Glomerular endothelial cell (primary cell): ENCODE measurements at regions not wholly inside any gene's neighbourhood (a gene's known extent, or its start where the extent isn't known, plus 50 kb on each side); places are given as distances from the start of the nearest gene placed in this dataset.
A peak's percentile ranks its signal among the peaks of the same experiment; 100 is the strongest.

Experiments
- DNase-seq: peaks from one replicate; pipeline ENCODE4 v3.0.0-alpha.2; 2011; ENCODE audit warnings: low read depth, low spot score; ENCODE audit errors: extremely low read depth

DNA sequence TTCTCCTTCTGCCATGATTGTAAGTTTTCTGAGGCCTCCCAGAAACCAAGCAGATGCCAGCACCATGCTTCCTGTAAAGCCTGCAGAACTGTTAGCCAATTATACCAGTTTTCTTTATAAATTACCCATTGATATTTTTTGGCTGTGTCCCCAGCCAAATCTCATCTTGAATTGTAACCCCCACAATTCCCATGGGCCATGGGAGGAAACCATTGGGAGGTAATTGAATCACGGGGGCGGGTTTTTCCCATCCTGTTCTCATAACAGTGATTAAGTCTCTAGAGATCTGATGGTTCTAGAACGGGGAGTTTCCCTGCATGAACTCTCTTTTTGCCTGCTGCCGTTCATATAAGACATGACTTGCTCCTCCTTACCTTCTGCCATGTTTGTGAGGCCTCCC is 788.5 kb downstream of the C6orf118 start:
- DNase-seq, result no peak

DNA sequence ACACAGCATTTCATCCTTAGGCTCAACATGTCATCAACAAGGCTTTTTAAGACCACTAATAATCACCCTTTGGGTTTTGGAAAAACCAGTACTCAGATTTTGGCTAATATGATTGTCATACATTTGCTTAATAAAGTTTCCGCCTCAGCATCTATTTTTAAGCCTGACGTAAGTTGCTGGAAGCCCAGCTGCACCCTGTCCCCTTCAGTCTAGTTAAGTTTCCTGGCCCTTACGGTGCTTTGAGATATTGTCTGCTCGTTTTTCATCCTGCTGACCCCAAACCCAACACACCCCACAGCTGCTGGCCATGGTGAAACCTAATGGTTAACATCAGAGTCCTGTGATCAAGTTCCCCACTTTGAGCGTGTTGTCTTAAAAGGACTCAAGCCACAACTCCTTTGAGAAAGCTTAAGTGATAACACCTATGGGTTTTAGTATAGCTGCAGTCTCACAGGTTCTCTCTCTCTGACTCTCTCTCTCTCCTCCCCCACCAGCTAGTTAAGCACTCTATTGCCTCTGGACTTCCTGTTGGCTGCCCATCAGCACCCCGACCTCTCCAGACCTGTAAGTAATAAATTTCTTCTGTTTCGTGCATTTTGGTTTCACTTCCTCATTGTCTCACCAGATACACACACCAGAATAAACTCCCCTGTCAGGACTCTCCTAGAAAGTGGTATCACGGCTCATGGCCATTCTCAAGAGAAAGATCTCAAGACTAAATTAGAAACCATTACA is 802.0 kb downstream of the C6orf118 start:
- no peak for DNase-seq

DNA sequence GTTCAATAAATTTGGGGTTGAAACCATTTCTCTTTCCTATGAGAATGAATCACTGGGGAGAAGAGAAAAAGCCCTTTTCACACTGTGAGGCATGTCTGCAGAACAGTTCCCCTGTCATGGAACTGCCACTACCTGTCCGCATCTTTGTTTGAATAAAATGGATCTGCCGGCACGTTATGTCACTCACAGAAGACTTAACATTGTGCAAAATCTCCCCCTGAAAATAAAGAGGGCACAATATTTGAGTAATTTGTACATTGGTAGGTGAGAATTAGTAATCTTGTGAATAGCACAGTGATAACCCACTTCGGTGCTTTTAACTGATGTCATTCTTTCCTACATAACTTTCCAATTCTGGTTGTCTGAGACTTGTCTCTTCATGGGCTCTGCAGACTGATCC is 804.0 kb downstream of the C6orf118 start:
- no peak for DNase-seq

DNA sequence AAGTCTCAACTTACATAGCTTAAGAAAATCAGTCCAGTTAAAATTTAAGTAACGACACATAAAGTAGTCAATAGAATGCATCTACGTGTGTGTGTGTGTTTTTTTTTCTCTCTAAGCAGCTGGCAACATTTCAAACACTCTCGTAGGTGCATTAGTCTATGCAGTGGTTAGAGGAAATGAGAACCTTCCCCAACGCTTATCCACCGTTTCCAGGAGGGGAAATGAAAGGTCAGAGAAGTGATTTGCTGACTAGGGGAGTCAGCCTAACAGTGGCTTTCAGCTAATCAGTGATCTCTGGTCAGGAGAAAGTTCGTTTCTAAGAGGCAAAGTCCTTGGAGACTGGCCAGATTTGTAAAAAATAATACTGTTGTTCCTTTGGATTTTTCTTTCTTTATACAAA is 806.6 kb downstream of the C6orf118 start:
- peak; percentile 70 for DNase-seq

DNA sequence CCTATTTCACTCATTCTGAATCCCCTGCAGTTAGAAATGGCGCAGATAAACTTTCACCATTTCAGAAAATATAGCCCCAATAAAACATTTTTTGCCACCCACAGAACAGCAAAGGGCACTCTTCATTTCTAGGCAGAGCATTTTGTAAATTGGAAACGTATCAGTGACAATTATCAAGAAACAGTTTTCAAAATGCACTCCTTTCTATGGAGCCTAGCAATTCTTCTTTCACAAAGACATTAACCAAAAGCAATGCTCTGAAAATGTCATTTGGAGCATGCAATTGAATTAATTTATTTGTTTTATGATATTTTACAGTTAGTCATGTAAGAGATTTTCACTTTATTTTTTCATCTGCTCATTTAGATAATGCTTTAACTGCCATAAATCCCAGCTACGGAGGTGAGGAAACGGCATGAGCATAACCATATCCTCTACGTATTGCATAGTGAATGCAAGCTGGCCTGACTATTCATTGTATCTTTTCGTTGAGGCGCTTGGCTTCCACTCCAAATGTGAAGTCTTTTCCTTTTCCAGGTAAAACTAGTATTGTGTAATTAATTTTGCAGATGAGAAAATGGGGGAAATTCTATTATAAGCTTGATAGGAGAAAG is 813.4 kb downstream of the C6orf118 start:
- no peak for DNase-seq

DNA sequence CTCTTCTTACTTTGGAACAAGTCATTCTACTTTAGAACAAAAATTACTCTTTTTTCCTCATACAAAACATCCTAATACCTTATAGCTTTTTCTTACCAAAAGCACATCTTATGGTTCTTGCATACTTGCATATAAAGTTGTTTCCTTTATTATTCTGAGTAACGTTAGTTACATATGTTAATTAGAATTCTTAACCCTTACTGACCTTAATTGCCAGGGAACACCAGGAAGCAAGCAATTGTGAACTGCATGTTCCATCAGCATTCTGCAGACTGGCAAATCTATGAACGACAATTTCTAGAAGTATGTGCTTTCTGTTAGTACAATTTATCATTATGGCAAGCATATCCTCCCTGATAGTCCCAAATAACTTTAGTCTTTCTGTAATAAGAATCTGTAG is 831.0 kb downstream of the C6orf118 start:
- DNase-seq, result no peak

DNA sequence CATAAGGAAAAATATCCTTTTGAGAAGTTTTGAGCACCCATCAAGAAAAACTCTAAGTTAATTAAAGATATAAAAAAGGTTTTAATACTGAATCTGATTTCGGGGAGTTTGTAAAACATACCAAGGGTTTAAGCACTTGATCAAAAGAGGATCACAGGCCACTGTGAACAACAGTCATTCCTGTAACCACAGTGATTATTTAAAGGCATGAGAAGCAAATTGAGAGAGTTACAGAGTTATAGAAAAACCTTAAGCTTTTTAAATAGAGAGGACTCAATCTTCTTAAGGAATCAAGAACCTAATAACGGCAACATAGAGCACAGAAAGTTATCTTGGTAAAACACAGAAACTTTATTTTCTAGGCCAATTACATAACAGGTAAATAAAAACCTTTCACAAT is 831.6 kb downstream of the C6orf118 start:
- no peak for DNase-seq

DNA sequence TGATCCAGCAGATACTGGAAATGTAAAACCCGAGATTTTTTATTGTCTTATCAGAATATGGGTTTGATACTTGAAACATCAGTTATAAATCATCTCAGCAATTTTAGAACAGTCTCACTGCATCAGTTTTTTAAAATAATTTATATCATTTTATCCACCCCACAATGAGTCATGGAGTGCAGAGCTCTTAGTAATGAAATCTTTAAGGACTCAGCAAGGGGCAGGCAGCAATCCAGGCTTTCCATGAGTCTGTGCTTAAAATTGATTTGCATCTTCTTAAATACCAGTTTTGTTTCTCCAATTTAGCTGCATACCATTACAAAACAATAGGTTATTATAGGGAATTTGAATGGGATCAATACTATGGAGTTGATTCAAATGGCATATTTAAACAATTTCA is 832.3 kb downstream of the C6orf118 start:
- DNase-seq, result no peak

DNA sequence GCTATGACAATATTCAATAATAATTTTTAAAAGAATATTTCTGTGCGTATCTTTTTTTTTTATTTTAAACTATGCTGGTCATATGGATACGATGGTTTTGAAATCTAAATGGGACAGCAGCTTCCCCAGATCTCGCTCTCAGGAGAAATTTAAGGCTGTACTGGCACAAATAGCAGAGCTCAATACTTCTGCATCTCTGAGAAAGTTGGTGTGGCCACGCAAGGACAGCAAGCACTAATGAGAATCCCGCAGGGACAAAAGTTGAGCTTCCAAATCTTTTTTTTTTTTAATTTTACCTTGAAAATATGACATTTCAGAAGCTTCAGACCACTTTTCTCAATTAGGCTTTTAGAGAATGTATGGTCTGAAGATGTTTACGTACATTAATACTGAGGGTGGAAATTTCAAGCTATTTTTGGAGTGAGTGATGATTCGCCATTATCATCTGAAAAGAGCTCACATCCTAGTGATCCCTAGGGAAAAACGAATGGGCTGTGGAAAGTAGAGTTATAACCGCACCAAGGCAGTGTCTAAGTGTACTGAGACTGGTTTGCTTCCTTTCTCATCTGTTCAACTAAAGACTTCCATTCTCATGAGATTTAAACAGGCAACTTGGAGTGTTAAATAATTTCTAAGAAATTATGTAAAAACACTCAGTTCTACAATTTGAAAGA is 840.0 kb downstream of the C6orf118 start:
- DNase-seq, result no peak

DNA sequence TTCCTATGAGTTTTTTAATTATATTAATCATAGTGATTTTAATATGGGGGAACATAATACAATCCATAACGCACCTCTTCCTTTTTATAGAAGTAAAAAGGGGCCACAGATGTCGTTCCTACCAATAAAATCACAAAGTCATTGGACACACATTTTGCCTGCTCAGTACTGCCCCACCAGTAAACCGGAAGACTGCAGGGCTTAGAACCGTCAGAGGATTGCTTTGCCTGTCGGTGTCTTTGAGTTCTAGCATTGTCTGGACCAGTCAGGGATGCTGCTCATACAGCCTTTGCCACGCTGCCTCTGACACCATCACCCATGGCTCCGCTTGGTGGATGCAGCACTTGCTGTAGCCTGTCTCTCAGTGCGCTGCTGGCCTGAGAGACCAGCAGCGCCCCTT is 853.6 kb downstream of the C6orf118 start:
- DNase-seq, result no peak

DNA sequence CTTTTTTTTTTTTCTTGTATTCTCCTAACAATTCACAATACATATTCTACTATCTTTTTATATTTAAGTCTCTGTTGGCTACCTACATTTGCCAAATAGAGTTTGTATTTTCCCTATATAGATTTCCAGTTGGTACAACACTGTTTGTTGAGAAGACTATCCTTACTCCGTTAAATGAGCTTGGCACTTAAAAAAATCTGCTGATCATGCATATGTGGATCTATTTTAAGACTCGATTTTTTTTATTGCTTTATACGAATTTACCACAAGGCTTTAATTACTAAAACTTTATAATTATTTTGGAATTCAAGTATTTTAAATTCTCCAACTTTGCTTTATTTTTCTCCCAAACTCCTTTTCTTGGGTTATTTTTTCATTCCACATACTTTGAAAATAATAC is 855.6 kb downstream of the C6orf118 start:
- DNase-seq, result no peak

DNA sequence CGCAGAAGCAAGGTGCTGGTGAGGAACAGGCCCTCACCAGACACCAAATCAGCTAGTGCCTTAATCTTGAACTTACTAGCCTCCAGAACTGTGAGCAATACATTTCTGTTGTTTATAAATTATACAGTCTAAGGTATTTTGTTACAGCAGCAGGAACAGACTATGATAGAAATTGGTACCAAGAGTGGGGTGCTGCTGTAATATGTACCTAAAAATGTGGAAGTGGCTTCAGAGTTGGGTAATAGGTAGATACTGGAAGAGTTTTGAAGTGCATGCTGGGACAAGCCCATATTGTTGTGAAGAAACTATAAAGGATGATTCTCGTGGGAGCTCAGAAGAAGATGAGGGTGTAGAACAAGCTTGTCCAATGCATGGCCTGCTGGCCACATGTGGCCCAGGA is 866.8 kb downstream of the C6orf118 start:
- DNase-seq, result no peak

DNA sequence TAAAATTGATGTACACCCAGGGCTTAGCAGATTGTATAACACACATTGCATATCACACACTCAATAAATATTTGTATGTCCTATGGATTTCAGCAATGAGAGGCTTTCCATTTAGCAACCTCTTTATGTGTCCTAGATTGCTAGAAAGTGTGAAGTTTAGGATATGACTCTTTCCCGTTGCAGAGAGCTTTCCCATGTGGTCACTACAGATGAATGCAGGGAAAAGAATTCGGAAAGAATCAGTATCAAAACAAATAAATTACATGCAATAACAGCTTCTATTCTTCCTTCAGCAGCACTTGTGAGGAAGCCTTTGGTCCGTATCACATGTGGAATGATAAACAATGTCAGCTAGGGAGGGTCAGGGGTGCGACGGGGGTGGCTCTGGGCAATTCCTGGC is 870.1 kb downstream of the C6orf118 start:
- DNase-seq, result no peak

DNA sequence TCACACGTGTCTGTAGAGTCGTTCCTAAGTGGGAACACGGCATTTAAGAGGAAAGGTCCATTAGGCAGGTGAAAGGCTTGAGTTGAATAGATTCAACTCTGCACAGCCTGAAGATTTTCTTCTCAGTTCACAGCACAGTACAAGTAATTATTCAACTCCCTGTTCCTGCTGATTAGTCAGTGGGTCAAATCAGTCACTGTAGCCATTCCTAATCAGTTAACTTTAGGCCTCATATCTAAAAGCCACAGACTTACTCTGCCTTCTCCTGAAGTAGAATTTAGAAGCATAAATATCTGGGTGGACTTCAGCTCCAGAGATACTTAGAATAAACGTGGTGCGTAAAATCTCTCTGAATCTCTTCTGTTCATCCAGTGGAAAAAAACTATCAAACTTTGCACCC is 872.4 kb downstream of the C6orf118 start:
- DNase-seq, result no peak

DNA sequence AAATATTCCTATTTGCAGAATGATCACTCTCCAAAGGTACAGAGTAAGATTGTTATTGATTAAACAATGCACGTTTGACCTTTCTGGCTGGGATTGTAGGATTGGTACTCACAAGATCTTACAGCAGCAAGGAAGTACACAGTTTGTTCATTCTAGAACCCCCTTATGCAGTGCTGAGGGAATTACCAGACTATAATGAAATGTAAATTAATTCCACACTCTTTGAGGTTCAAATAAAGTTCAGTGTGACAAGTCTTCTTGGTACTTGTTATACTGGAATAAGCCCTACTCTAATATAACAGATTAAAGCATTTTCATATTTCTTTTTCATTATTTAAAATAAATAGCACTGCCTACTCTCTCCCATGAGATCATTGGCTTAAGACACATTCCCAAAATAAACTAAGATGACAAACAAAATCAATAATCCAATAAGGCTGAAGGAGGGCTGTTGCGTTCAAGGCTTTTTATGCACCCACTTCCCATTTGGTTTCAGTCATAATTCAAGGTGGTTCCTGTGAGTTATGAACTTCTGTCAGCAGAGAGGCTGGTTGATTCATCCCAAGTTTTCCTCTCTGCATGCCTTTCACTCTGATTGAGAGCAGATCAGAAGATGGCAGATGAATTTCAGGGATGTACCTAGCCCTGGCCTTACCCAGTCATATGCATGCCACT is 881.5 kb downstream of the C6orf118 start:
- DNase-seq, result no peak

DNA sequence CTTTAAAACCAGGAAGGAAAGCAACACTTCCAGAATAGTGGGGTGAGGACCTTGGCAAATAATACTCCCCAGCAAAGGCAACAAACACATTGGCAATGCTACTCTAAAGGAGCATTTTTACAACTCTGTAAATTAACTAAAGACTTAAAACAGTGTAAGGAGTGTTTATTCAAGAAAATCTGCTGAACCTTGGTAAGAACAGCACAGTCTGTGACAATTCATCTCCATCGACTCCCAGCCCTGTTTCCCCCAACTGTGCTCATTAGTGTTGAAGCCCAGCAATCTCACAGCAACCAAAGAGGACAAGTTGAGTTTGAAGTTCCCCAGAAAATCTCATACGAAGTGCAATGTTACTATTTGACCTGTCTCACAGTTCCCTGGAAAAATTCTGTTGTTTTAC is 884.9 kb downstream of the C6orf118 start:
- no peak for DNase-seq

DNA sequence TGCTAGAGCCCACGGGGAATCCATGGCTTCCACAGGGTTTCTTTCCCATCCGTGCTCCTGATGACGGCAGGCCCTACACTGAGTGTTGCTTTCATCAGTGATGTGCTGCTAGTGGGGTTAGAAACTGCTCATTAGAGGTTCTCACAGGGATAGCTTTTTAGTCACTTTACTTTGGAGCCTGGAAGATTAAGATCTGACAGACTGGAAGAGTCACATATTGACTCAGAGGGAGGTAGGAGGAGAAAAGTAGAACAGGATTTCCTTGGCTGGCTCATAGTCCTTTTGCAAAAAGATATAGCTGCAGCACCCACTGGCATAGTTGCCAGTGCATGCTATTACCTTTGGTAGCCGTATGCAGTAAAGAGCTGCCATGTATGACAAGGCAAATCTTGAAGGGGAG is 890.3 kb downstream of the C6orf118 start:
- no peak for DNase-seq

DNA sequence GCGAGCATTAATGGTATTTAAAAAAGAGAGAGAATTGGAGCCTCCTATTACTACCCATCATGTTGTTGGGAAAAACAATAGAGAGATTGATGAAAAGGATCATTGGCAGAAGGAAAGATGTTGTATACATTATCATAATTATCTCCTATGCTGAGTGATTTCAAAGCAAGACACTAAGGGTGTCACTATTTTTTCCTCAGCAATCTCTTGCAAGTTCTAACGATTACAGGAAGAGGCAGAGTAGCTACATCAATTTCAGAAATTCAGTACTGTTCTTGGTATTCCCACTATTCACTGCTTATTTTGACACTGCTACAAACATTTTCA is 891.2 kb downstream of the C6orf118 start:
- no peak for DNase-seq

DNA sequence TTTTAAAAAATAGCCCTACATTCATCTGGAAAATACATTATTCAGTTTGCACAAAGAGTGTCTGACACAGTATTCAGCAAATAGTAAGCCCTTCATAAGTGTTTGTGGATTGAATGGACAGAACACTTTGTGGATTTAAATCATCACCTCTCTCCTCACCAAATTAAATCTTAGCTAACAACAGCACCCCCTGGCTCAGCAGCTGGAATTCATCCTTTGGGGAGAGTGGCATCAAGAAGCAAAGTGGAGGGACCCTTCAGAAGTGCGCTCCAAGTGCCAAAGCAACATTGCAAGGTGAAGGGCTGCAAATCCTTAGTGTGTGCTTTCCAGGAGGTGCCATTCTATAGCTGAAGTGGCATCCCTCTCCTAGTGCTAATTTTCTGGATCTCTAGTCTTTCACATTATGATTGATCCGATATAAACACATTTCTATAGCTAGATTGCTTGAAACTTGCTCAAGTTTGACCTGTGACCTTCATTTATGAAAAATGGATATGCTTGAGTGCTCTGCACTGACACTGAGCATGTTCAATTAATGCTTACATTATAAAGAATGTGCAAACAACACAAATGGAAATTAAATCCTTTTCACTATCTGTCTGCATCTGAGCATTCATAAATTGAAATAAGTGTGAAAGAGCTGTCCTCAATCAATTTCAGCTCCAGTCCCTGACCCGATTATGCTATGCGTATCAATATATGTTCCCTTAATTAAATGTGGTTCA is 891.7 kb downstream of the C6orf118 start:
- DNase-seq, result no peak

DNA sequence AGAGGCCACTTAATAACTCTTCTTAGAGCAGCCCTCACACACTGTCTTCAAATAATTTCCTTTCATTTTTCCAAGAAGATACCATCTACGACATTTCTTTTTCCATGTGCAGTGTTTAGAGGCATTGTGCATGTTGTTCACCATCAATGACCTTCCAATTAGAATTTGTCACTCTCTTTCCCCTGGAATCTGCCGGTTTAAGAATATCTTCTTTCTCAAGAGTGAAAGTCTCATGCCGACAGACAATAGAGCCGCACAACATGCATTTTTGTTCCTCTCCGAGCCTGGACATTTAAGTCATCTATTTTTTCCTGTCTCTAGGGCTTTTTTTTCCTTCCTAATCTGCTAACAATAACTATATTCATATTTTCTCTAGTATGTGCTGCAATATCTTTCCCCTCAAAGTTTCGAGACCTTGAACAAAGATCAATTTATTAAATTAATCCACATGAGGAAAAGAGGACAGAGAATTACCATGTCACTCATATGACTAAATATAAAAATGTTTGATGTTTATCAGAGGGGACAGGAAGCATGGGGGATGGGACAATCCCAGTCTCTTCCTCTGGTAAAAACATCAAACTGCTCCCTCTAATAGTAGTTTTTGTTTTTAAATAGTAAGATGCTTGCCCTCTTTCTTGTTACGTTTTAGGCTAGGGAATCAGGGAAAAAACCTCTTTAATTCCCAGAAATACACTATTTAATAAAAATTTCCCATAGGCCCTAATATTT is 893.4 kb downstream of the C6orf118 start:
- no peak for DNase-seq

DNA sequence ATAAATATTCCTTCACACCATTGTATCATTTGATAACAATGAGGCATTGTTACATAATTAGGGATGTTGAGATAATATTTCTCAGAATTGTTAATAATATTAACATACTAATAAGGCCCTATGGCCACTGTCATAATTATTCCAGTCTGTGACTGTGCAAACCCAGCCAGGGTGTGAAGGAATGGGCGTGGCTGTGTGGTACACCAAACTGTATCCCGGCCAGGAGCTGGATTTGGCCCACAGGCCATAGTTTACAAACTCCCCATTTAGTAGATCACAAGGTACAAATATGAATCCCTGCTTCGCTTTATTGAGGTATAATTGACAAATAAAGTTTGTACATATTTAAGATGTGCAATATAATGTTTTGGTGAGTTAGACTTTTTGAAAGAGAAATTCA is 894.7 kb downstream of the C6orf118 start:
- no peak for DNase-seq
